ENCODE measurements at regions not wholly inside any gene's neighbourhood (a gene's known extent, or its start where the extent isn't known, plus 50 kb on each side); places are given as distances from the start of the nearest gene placed in this dataset.

DNA sequence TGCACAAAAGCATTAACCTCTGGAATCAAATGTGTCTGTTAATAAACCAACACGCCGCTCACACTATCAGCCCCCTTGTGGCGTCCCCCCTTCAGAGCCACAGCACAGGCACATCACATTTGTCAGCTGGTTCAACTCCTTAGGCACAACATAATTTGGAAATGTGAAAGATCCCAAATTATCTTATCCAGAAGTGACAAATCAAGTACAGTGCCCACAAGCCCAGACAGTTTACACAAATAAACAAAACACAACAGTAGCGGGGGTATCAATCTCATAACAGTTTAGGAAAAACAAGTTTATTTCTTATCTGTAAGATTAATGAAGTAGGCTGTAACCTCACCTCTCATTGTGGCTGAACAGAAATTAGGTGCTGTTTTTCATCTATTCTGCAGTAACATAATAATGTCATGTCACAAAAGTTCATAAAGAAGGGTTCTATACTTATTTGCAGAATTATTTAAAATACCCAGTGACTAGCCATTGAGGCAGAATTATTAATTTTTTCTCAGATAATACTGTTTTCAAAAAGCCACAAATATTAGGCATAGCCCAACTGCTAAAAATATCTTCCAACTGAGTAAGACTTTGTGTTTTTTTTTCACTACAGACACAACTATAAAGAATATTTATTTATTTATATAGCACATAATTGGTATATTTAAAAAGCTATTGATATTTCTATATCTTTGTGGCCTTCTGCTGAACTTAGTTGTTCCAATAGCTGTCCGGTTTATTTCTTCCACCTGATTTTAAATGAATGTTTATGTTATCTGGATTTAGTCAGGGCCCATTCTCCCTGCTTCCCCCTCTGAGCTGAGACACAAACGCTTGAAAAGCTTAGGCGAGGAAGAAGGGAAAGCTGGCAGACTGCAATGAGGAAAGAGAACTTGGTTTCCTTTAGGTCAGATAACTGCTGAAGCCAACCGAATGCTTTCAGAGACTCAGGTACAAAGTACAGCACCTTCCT is 214.7 kb downstream of the QDPR start:
- TF ChIP-seq, protein P1, sequence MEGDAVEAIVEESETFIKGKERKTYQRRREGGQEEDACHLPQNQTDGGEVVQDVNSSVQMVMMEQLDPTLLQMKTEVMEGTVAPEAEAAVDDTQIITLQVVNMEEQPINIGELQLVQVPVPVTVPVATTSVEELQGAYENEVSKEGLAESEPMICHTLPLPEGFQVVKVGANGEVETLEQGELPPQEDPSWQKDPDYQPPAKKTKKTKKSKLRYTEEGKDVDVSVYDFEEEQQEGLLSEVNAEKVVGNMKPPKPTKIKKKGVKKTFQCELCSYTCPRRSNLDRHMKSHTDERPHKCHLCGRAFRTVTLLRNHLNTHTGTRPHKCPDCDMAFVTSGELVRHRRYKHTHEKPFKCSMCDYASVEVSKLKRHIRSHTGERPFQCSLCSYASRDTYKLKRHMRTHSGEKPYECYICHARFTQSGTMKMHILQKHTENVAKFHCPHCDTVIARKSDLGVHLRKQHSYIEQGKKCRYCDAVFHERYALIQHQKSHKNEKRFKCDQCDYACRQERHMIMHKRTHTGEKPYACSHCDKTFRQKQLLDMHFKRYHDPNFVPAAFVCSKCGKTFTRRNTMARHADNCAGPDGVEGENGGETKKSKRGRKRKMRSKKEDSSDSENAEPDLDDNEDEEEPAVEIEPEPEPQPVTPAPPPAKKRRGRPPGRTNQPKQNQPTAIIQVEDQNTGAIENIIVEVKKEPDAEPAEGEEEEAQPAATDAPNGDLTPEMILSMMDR (conservative IDR thresholded peaks at IDR 0.05; ENCODE audit: low read length), result no peak
- no peak for TF ChIP-seq EZH2phosphoT487 (IDR thresholded peaks at IDR 0.05; ENCODE audit: borderline replicate concordance)

Measured in Loucy (cell line).